ENCODE measurements at regions not wholly inside any gene's neighbourhood (a gene's known extent, or its start where the extent isn't known, plus 50 kb on each side); places are given as distances from the start of the nearest gene placed in this dataset.

GRCh38 chr11:122463530-122463929 is 192.0 kb upstream of the UBASH3B start:
- TF ChIP-seq CTCF (IDR thresholded peaks at IDR 0.05) (no peak), POLR2A (IDR thresholded peaks at IDR 0.05) (no peak)
